Osteoblast (primary cell): ENCODE measurements at regions not wholly inside any gene's neighbourhood (a gene's known extent, or its start where the extent isn't known, plus 50 kb on each side); places are given as distances from the start of the nearest gene placed in this dataset.

Experiments
- DNase-seq: peaks from one replicate; pipeline ENCODE4 v3.0.0; 2011; ENCODE audit warnings: low spot score, mixed read lengths; ENCODE audit not compliant: insufficient read length; ENCODE audit errors: missing footprints
- H2AFZ ChIP-seq: 2 replicates; pipeline ENCODE4 v1.6.0; 2011; ENCODE audit warnings: mild to moderate bottlenecking, low read length
- H3K27ac ChIP-seq: 2 replicates; pipeline ENCODE4 v1.5.1; 2011; ENCODE audit warnings: mild to moderate bottlenecking, low read depth, low read length, moderate library complexity
- H3K27me3 ChIP-seq: 2 replicates; pipeline ENCODE4 v1.6.0; 2012; ENCODE audit warnings: mild to moderate bottlenecking, control low read depth, inconsistent platforms, low read length, moderate library complexity; ENCODE audit not compliant: insufficient read depth
- H3K36me3 ChIP-seq: 2 replicates; pipeline ENCODE4 v1.5.1; 2011; ENCODE audit warnings: mild to moderate bottlenecking, low read length, control low read depth, moderate library complexity; ENCODE audit not compliant: insufficient read depth
- H3K4me1 ChIP-seq: 2 replicates; pipeline ENCODE4 v1.5.1; 2011; ENCODE audit warnings: mild to moderate bottlenecking, low read length, control low read depth, moderate library complexity; ENCODE audit not compliant: insufficient read depth
- H3K4me2 ChIP-seq: 2 replicates; pipeline ENCODE4 v1.6.0; 2011; ENCODE audit warnings: mild to moderate bottlenecking, low read length; ENCODE audit not compliant: insufficient read depth
- H3K4me3 ChIP-seq: fragments of 200-600 bp; sonication (generic); 3 replicates; pipeline ENCODE4 v1.5.1; 2012; ENCODE audit warnings: mild to moderate bottlenecking, low read length, inconsistent platforms; ENCODE audit not compliant: insufficient read depth
- H3K79me2 ChIP-seq: 2 replicates; pipeline ENCODE4 v1.6.0; 2012; ENCODE audit warnings: mild to moderate bottlenecking, low read length, control low read depth, inconsistent platforms; ENCODE audit not compliant: insufficient read depth
- H3K9me3 ChIP-seq: 2 replicates; pipeline ENCODE4 v1.5.1; 2011; ENCODE audit warnings: low read depth, low read length, control low read depth
- H4K20me1 ChIP-seq: 2 replicates; pipeline ENCODE4 v1.6.0; 2012; ENCODE audit warnings: mild to moderate bottlenecking, low read length, control low read depth; ENCODE audit not compliant: insufficient read depth
- TF ChIP-seq, protein P1 (sequence below): IDR thresholded peaks from 2 replicates; pipeline ENCODE4 v1.5.1; 2011; ENCODE audit warnings: mild to moderate bottlenecking, low read depth, low read length, moderate library complexity; ENCODE audit errors: extremely low read depth

GRCh38 chr11:116336540-116336939 lies 436.2 kb downstream of the BUD13 start:
- DNase-seq = no peak
- TF ChIP-seq, protein P1, sequence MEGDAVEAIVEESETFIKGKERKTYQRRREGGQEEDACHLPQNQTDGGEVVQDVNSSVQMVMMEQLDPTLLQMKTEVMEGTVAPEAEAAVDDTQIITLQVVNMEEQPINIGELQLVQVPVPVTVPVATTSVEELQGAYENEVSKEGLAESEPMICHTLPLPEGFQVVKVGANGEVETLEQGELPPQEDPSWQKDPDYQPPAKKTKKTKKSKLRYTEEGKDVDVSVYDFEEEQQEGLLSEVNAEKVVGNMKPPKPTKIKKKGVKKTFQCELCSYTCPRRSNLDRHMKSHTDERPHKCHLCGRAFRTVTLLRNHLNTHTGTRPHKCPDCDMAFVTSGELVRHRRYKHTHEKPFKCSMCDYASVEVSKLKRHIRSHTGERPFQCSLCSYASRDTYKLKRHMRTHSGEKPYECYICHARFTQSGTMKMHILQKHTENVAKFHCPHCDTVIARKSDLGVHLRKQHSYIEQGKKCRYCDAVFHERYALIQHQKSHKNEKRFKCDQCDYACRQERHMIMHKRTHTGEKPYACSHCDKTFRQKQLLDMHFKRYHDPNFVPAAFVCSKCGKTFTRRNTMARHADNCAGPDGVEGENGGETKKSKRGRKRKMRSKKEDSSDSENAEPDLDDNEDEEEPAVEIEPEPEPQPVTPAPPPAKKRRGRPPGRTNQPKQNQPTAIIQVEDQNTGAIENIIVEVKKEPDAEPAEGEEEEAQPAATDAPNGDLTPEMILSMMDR = no peak
- Histone ChIP-seq H2AFZ (no peak overlapping the region), H3K27me3 (no peaks in the 10 kb centered on the region), H3K27ac (no peak overlapping the region), H3K4me3 (no peak overlapping the region), H4K20me1 (no peaks in the 10 kb centered on the region), H3K4me2 (no peak overlapping the region), H3K4me1 (no peaks in the 10 kb centered on the region), H3K79me2 (no peaks in the 10 kb centered on the region), H3K36me3 (no peaks in the 10 kb centered on the region), H3K9me3 (no peaks in the 10 kb centered on the region)

- Histone ChIP-seq H3K4me1 (no peaks in the 10 kb centered on the region), H2AFZ (no peak overlapping the region)
These were observed 436.9 kb downstream of the BUD13 start for GRCh38 chr11:116335891-116336290.

GRCh38 chr11:116335078-116335477 lies 437.7 kb downstream of the BUD13 start:
- no peak overlapping the region for H2AFZ ChIP-seq
- no peaks in the 10 kb centered on the region for H3K36me3 ChIP-seq
- no peak overlapping the region for H3K4me2 ChIP-seq
- TF ChIP-seq, protein P1 = no peak
- no peaks in the 10 kb centered on the region for H3K4me1 ChIP-seq
- H3K9me3 ChIP-seq = no peaks in the 10 kb centered on the region
- no peak for DNase-seq
- H3K4me3 ChIP-seq = no peak overlapping the region
- no peak overlapping the region for H3K27ac ChIP-seq
- no peaks in the 10 kb centered on the region for H3K27me3 ChIP-seq
- no peaks in the 10 kb centered on the region for H4K20me1 ChIP-seq
- no peaks in the 10 kb centered on the region for H3K79me2 ChIP-seq

More at GRCh38 chr11:116335891-116336290, 436.9 kb downstream of the BUD13 start:
- TF ChIP-seq, protein P1 = no peak
- Histone ChIP-seq H3K4me2 (no peak overlapping the region), H3K79me2 (no peaks in the 10 kb centered on the region), H3K36me3 (no peaks in the 10 kb centered on the region), H4K20me1 (no peaks in the 10 kb centered on the region), H3K4me3 (no peak overlapping the region), H3K27ac (no peak overlapping the region), H3K27me3 (no peaks in the 10 kb centered on the region), H3K9me3 (no peaks in the 10 kb centered on the region)
- DNase-seq = no peak

- Histone ChIP-seq H3K4me1 (no peaks in the 10 kb centered on the region), H3K79me2 (no peaks in the 10 kb centered on the region), H3K36me3 (no peaks in the 10 kb centered on the region), H3K27me3 (no peaks in the 10 kb centered on the region), H3K27ac (no peak overlapping the region), H3K4me3 (no peak overlapping the region), H2AFZ (no peak overlapping the region), H4K20me1 (no peaks in the 10 kb centered on the region), H3K4me2 (no peak overlapping the region), H3K9me3 (no peaks in the 10 kb centered on the region)
- no peak for DNase-seq
- TF ChIP-seq, protein P1 = no peak
These were observed 438.2 kb downstream of the BUD13 start for GRCh38 chr11:116334596-116334995.
